Panc1 (cell line): ENCODE measurements at regions not wholly inside any gene's neighbourhood (a gene's known extent, or its start where the extent isn't known, plus 50 kb on each side); places are given as distances from the start of the nearest gene placed in this dataset.

Source experiments
- ATAC-seq: fragments of 200-7000 bp; cut with Tn5 transposase; 2 replicates; pipeline ENCODE4 v1.9.1; 2020; ENCODE audit warnings: mild to moderate bottlenecking, moderate library complexity
- BruUV-seq: library from RNA; stranded (reverse); fragments of 400-500 nt; replicated peaks from 2 replicates; lab custom pipeline; 2021; lab: Mats Ljungman, UMichigan
- CTCF ChIA-PET: fragments of 300-600 bp; sonication (Branson Sonifier 250); formaldehyde crosslinking; loops from one replicate; lab custom pipeline; 2022; ENCODE audit warnings: antibody characterized with exemption; lab: Charles Lee
- POLR2A ChIA-PET: fragments of 300-600 bp; sonication (Branson Sonifier 250); formaldehyde crosslinking; loops from one replicate; lab custom pipeline; 2022; ENCODE audit warnings: antibody characterized with exemption; lab: Charles Lee
- DNase-seq: peaks from one replicate; pipeline ENCODE4 v3.0.0-alpha.2; 2010; ENCODE audit warnings: low read depth, low spot score
- H3K27ac ChIP-seq: 2 replicates; pipeline ENCODE4 v1.5.1; 2011; ENCODE audit warnings: mild to moderate bottlenecking, low read length, inconsistent platforms
- H3K27me3 ChIP-seq: fragments of 200-500 bp; sonication (Bioruptor generic); 2 replicates; pipeline ENCODE4 v1.6.0; 2014; ENCODE audit warnings: low read length, inconsistent platforms; ENCODE audit not compliant: control insufficient read depth, insufficient read depth
- H3K36me3 ChIP-seq: fragments of 200-500 bp; sonication (Bioruptor generic); 2 replicates; pipeline ENCODE4 v1.5.1; 2014; ENCODE audit warnings: inconsistent platforms, mild to moderate bottlenecking, low read length, moderate library complexity; ENCODE audit not compliant: control insufficient read depth, insufficient read depth
- H3K4me1 ChIP-seq: 2 replicates; pipeline ENCODE4 v1.5.1; 2011; ENCODE audit warnings: inconsistent platforms, mild to moderate bottlenecking, low read length, moderate library complexity; ENCODE audit not compliant: control insufficient read depth, insufficient read depth
- H3K4me3 ChIP-seq, 2 experiments: 2 replicates each; pipeline ENCODE4 v1.5.1; 2011 to 2012; ENCODE audit warnings: low read depth in 2 of 2, low read length in 2 of 2, mild to moderate bottlenecking in 2 of 2, inconsistent platforms in 1 of 2, moderate library complexity in 1 of 2
- H3K9me3 ChIP-seq: fragments of 200-500 bp; sonication (Bioruptor generic); 2 replicates; pipeline ENCODE4 v1.5.1; 2014; ENCODE audit warnings: low read depth, mild to moderate bottlenecking, inconsistent platforms, low read length, moderate library complexity; ENCODE audit not compliant: control insufficient read depth, insufficient read depth
- POLR2AphosphoS5 ChIP-seq: IDR thresholded peaks from 2 replicates; pipeline ENCODE4 v1.6.1; 2012; ENCODE audit warnings: mild to moderate bottlenecking, low read depth, low read length, moderate library complexity
- SIN3A ChIP-seq: IDR thresholded peaks from 2 replicates; pipeline ENCODE4 v1.6.1; 2012; ENCODE audit warnings: low read depth, mild to moderate bottlenecking, low read length, moderate library complexity, borderline replicate concordance; ENCODE audit not compliant: insufficient read depth
- TCF7L2 ChIP-seq: IDR thresholded peaks from 2 replicates; pipeline ENCODE4 v1.6.1; 2011; ENCODE audit warnings: mild to moderate bottlenecking, low read depth, low read length, inconsistent platforms
- in situ Hi-C: cut with HindIII; loops from 2 replicates; pipeline ENCODE4 v1.10.0; 2016; ENCODE audit warnings: low sequenced_read_pairs, low pct_unique_long_range_greater_than_20kb
- intact Hi-C: fragments of 100-400 bp; cut with micrococcal nuclease; formaldehyde crosslinking; loops from one replicate; pipeline ENCODE4 v1.10.0; 2022; ENCODE audit not compliant: unreplicated experiment
- TF ChIP-seq, protein P1 (sequence below), 2 experiments: IDR thresholded peaks; 2 replicates each; pipeline ENCODE4 v1.6.1; 2011 to 2012; ENCODE audit warnings: low read depth in 2 of 2, control low read depth in 1 of 2, low read length in 1 of 2, mild to moderate bottlenecking in 1 of 2, moderate library complexity in 1 of 2; ENCODE audit not compliant: insufficient read depth in 1 of 2
- TF ChIP-seq, protein P2 (sequence below): fragments of 450-650 bp; IDR thresholded peaks from 2 replicates; pipeline ENCODE4 v1.5.1; 2017; ENCODE audit warnings: mild to moderate bottlenecking

DNA sequence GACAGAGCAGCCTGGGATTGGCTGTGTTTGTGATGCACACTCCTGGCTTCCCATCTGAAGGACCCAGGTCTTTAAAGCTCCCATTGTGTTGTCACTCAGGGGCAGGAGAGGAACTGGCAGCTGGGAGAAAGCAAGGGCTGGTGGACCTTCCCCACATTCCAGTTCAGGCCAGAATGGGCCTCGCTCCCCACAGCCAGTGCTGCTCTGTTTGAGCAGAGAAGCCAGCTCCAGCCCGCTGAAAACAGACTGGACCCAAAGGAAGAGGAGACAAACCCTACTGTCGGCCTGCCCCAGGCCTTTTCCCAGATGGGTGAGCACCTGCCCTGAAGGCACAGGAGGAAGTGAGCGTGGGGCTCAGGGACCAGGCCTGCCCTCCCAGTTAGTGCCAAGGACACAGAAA lies 499.4 kb downstream of the NPHP4 start:
- no peak for ATAC-seq
- intact Hi-C loops: no loop called here
- peaks cover 12% of the 10 kb centered on the region for H3K27me3 ChIP-seq
- CTCF ChIA-PET: no interaction called here
- H3K9me3 ChIP-seq: no peaks in the 10 kb centered on the region
- POLR2A ChIA-PET: no interaction called here
- no peak for TF ChIP-seq SIN3A
- TF ChIP-seq, protein P1, sequence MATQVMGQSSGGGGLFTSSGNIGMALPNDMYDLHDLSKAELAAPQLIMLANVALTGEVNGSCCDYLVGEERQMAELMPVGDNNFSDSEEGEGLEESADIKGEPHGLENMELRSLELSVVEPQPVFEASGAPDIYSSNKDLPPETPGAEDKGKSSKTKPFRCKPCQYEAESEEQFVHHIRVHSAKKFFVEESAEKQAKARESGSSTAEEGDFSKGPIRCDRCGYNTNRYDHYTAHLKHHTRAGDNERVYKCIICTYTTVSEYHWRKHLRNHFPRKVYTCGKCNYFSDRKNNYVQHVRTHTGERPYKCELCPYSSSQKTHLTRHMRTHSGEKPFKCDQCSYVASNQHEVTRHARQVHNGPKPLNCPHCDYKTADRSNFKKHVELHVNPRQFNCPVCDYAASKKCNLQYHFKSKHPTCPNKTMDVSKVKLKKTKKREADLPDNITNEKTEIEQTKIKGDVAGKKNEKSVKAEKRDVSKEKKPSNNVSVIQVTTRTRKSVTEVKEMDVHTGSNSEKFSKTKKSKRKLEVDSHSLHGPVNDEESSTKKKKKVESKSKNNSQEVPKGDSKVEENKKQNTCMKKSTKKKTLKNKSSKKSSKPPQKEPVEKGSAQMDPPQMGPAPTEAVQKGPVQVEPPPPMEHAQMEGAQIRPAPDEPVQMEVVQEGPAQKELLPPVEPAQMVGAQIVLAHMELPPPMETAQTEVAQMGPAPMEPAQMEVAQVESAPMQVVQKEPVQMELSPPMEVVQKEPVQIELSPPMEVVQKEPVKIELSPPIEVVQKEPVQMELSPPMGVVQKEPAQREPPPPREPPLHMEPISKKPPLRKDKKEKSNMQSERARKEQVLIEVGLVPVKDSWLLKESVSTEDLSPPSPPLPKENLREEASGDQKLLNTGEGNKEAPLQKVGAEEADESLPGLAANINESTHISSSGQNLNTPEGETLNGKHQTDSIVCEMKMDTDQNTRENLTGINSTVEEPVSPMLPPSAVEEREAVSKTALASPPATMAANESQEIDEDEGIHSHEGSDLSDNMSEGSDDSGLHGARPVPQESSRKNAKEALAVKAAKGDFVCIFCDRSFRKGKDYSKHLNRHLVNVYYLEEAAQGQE (IDR thresholded peaks at IDR 0.05; ENCODE audit: insufficient read depth in 1 of 2, low read depth in 2 of 2, low read length in 1 of 2): no peak
- TF ChIP-seq POLR2AphosphoS5: no peak
- no peak for TF ChIP-seq TCF7L2
- TF ChIP-seq, protein P2, sequence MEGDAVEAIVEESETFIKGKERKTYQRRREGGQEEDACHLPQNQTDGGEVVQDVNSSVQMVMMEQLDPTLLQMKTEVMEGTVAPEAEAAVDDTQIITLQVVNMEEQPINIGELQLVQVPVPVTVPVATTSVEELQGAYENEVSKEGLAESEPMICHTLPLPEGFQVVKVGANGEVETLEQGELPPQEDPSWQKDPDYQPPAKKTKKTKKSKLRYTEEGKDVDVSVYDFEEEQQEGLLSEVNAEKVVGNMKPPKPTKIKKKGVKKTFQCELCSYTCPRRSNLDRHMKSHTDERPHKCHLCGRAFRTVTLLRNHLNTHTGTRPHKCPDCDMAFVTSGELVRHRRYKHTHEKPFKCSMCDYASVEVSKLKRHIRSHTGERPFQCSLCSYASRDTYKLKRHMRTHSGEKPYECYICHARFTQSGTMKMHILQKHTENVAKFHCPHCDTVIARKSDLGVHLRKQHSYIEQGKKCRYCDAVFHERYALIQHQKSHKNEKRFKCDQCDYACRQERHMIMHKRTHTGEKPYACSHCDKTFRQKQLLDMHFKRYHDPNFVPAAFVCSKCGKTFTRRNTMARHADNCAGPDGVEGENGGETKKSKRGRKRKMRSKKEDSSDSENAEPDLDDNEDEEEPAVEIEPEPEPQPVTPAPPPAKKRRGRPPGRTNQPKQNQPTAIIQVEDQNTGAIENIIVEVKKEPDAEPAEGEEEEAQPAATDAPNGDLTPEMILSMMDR: no peak
- in situ Hi-C loops: no loop called here
- no peaks in the 10 kb centered on the region for H3K36me3 ChIP-seq
- no TSS peak for BruUV-seq
- no peak overlapping the region for H3K27ac ChIP-seq
- no peak overlapping the region for H3K4me3 ChIP-seq
- no peak for DNase-seq
- H3K4me1 ChIP-seq: no peaks in the 10 kb centered on the region

DNA sequence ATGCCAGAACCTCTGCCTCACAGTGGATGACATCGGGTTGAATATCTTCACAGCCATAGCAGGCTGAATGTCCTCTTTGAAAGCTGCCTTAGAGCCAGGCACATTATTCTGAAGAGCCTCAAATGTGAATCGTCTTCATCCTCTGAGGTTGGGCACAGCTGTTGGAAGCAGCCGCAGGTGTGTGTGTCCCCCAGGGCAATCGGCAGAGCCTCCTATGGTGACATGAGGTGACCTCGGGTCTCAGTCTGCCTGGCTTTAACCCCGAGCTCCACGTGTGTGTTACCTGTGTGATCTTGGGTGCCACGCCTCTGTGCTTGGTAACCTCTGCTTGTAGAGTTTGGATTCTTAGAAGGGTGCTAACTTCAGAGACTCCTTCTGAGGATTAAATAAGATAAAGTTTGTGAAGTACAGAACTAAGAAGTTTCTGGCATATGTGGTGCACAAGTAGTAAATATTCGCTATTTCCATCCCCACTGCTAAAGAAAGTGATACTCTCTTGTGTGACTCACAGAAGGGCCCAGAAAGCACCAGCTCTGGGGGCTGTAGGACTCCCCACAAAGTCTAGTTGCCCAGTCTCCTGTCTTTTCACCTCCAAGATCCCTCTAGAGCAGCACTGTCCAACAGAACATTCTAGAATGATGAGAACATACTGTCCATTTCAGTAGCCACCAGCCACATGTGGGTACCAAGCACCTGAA lies 500.9 kb downstream of the NPHP4 start:
- in situ Hi-C loops: no loop called here
- no peak for ATAC-seq
- POLR2A ChIA-PET: no interaction called here

More for the DNA sequence above, 500.9 kb downstream of the NPHP4 start:
- Histone ChIP-seq H3K27ac (no peak overlapping the region), H3K4me3 (no peak overlapping the region), H3K9me3 (no peaks in the 10 kb centered on the region), H3K36me3 (no peaks in the 10 kb centered on the region), H3K27me3 (peaks cover 12% of the 10 kb centered on the region), H3K4me1 (no peaks in the 10 kb centered on the region)
- TF ChIP-seq POLR2AphosphoS5 (no peak), TCF7L2 (no peak), SIN3A (no peak)
- TF ChIP-seq, protein P2: no peak
- TF ChIP-seq, protein P1 (IDR thresholded peaks at IDR 0.05; ENCODE audit: insufficient read depth in 1 of 2, low read depth in 2 of 2, low read length in 1 of 2): no peak
- DNase-seq: no peak
- CTCF ChIA-PET: no interaction called here
- intact Hi-C loops: no loop called here
- BruUV-seq: no TSS peak
